ENCODE measurements at regions not wholly inside any gene's neighbourhood (a gene's known extent, or its start where the extent isn't known, plus 50 kb on each side); places are given as distances from the start of the nearest gene placed in this dataset.

DNA sequence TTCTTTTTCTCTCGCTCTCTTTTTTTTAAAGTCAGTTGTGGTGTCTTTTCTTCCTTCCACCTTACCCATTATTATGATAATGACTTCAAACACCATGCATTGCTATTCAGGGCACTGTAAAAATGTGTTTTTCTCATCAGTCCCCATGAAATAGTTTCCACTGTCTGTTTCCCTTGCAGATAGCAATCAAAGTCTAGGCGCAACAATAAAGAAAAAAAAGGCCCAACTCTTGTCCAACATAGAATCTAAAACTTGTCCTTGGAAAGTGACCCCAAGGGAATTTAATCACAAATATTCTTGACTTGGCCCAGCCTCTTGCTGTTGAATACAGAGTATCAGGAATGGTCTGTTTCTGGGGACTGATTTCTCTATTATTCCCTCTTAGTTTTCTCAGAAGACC lies 382.5 kb downstream of the PLPP3 start:
- no peak for ATAC-seq (ENCODE audit: low FRiP score)

DNA sequence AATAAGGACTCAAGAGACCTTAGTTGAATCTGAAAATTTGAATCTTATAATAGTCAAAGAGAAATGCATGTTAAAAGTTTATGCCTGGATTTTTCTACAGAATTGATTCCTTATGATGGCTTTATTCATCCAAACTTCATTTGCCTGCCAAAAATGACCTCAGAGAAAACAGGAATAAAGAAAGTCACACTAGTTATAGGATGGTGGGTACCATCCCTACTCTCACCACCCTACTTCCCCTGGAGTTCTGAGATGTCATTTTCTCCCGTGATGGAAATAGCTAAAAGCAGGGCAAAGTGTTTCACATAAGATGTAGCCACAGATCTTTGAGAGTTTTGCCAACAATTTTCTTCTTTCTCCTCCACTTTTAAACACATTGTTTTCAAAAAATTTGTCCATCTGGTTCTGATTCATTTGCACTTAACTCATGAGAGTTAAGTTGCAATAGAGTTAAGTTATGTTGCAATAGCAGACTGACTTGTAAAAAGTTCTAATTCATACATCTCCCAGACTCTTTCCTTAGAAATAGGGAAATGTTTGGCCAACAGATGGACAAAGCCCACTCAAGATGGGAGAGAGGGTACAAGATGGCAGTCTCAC lies 384.6 kb downstream of the PLPP3 start:
- no peak for ATAC-seq (ENCODE audit: low FRiP score)
- DNase-seq, result no peak
- no peaks in the 10 kb centered on the region for H3K9me3 ChIP-seq (ENCODE audit: control insufficient read depth, low read length)
- no peak overlapping the region for H3K4me3 ChIP-seq (ENCODE audit: low read length in 2 of 2)
- H3K4me1 ChIP-seq (ENCODE audit: control insufficient read depth in 1 of 2, insufficient read depth in 2 of 2, low read length in 2 of 2), result peaks cover 1 to 4% of the 10 kb centered on the region in 2 donors
- no peak overlapping the region for H3K27ac ChIP-seq (ENCODE audit: low read depth in 1 of 2, low read length in 2 of 2)
- peaks cover 0 to 2% of the 10 kb centered on the region in 2 donors for H3K27me3 ChIP-seq (ENCODE audit: control insufficient read depth in 1 of 2, insufficient read depth in 2 of 2, low read length in 1 of 2)
- 90 to 93% methylated on average over 1 of the region's 1 CpG for WGBS, 2 donors
- no peaks in the 10 kb centered on the region for H3K36me3 ChIP-seq (ENCODE audit: control insufficient read depth in 1 of 2, insufficient read depth in 2 of 2, low read length in 1 of 2)
- intact Hi-C loops (cut with DNase I), result no loop called here

More for the DNA sequence above, 382.5 kb downstream of the PLPP3 start:
- H3K27ac ChIP-seq (ENCODE audit: low read depth in 1 of 2, low read length in 2 of 2), result no peak overlapping the region
- peaks cover 0 to 2% of the 10 kb centered on the region in 2 donors for H3K27me3 ChIP-seq (ENCODE audit: control insufficient read depth in 1 of 2, insufficient read depth in 2 of 2, low read length in 1 of 2)
- no peak for DNase-seq
- H3K4me3 ChIP-seq (ENCODE audit: low read length in 2 of 2), result no peak overlapping the region
- intact Hi-C loops (cut with DNase I), result no loop called here
- H3K9me3 ChIP-seq (ENCODE audit: control insufficient read depth, low read length), result no peaks in the 10 kb centered on the region
- WGBS, 2 donors, result 52 to 57% methylated on average over 2 of the region's 2 CpGs
- no peaks in the 10 kb centered on the region for H3K36me3 ChIP-seq (ENCODE audit: control insufficient read depth in 1 of 2, insufficient read depth in 2 of 2, low read length in 1 of 2)
- peaks cover 1 to 4% of the 10 kb centered on the region in 2 donors for H3K4me1 ChIP-seq (ENCODE audit: control insufficient read depth in 1 of 2, insufficient read depth in 2 of 2, low read length in 2 of 2)

- DNase-seq, result no peak
- no peak for ATAC-seq (ENCODE audit: low FRiP score)
- Histone ChIP-seq H3K4me1 (ENCODE audit: control insufficient read depth in 1 of 2, insufficient read depth in 2 of 2, low read length in 2 of 2) (peaks cover 1 to 4% of the 10 kb centered on the region in 2 donors), H3K4me3 (ENCODE audit: low read length in 2 of 2) (no peak overlapping the region), H3K27me3 (ENCODE audit: control insufficient read depth in 1 of 2, insufficient read depth in 2 of 2, low read length in 1 of 2) (peaks cover 0 to 2% of the 10 kb centered on the region in 2 donors), H3K27ac (ENCODE audit: low read depth in 1 of 2, low read length in 2 of 2) (no peak overlapping the region), H3K36me3 (ENCODE audit: control insufficient read depth in 1 of 2, insufficient read depth in 2 of 2, low read length in 1 of 2) (no peaks in the 10 kb centered on the region), H3K9me3 (ENCODE audit: control insufficient read depth, low read length) (no peaks in the 10 kb centered on the region)
- intact Hi-C loops (cut with DNase I), result no loop called here
- 94 to 100% methylated on average over 1 of the region's 1 CpG for WGBS, 2 donors
Measured at GRCh38 chr1:56193656-56194055, 385.7 kb downstream of the PLPP3 start.

- DNase-seq (no peak), ATAC-seq (ENCODE audit: low FRiP score) (no peak)
- no peaks in the 10 kb centered on the region for H3K36me3 ChIP-seq (ENCODE audit: control insufficient read depth in 1 of 2, insufficient read depth in 2 of 2, low read length in 1 of 2)
- intact Hi-C loops (cut with DNase I), result no loop called here
- no peaks in the 10 kb centered on the region for H3K27me3 ChIP-seq (ENCODE audit: control insufficient read depth in 1 of 2, insufficient read depth in 2 of 2, low read length in 1 of 2)
- H3K9me3 ChIP-seq (ENCODE audit: control insufficient read depth, low read length), result no peaks in the 10 kb centered on the region
- H3K4me1 ChIP-seq (ENCODE audit: control insufficient read depth in 1 of 2, insufficient read depth in 2 of 2, low read length in 2 of 2), result no peaks in the 10 kb centered on the region
- H3K4me3 ChIP-seq (ENCODE audit: low read length in 2 of 2), result no peak overlapping the region
- 30 to 44% methylated on average over 4 of the region's 4 CpGs for WGBS, 2 donors
- no peak overlapping the region for H3K27ac ChIP-seq (ENCODE audit: low read depth in 1 of 2, low read length in 2 of 2)
Measured at GRCh38 chr1:56191369-56191768, 388.0 kb downstream of the PLPP3 start.

- DNase-seq, result no peak
- Histone ChIP-seq H3K4me3 (ENCODE audit: low read length in 2 of 2) (no peak overlapping the region), H3K4me1 (ENCODE audit: control insufficient read depth in 1 of 2, insufficient read depth in 2 of 2, low read length in 2 of 2) (no peaks in the 10 kb centered on the region), H3K27ac (ENCODE audit: low read depth in 1 of 2, low read length in 2 of 2) (no peak overlapping the region), H3K36me3 (ENCODE audit: control insufficient read depth in 1 of 2, insufficient read depth in 2 of 2, low read length in 1 of 2) (no peaks in the 10 kb centered on the region), H3K27me3 (ENCODE audit: control insufficient read depth in 1 of 2, insufficient read depth in 2 of 2, low read length in 1 of 2) (no peaks in the 10 kb centered on the region), H3K9me3 (ENCODE audit: control insufficient read depth, low read length) (no peaks in the 10 kb centered on the region)
- intact Hi-C loops (cut with DNase I), result no loop called here
- 74 to 83% methylated on average over 7 of the region's 7 CpGs for WGBS, 2 donors
- ATAC-seq (ENCODE audit: low FRiP score), result no peak
Measured at GRCh38 chr1:56190806-56191365, 388.5 kb downstream of the PLPP3 start.

- Histone ChIP-seq H3K36me3 (ENCODE audit: control insufficient read depth in 1 of 2, insufficient read depth in 2 of 2, low read length in 1 of 2) (no peaks in the 10 kb centered on the region), H3K4me1 (ENCODE audit: control insufficient read depth in 1 of 2, insufficient read depth in 2 of 2, low read length in 2 of 2) (no peaks in the 10 kb centered on the region), H3K27ac (ENCODE audit: low read depth in 1 of 2, low read length in 2 of 2) (no peak overlapping the region), H3K9me3 (ENCODE audit: control insufficient read depth, low read length) (no peaks in the 10 kb centered on the region), H3K4me3 (ENCODE audit: low read length in 2 of 2) (no peak overlapping the region), H3K27me3 (ENCODE audit: control insufficient read depth in 1 of 2, insufficient read depth in 2 of 2, low read length in 1 of 2) (no peaks in the 10 kb centered on the region)
- no peak for ATAC-seq (ENCODE audit: low FRiP score)
- intact Hi-C loops (cut with DNase I), result no loop called here
- no peak for DNase-seq
- 91 to 92% methylated on average over 11 of the region's 11 CpGs for whole genome bisulfite sequencing, 2 donors
Measured at GRCh38 chr1:56189946-56190805, 389.2 kb downstream of the PLPP3 start.

DNA sequence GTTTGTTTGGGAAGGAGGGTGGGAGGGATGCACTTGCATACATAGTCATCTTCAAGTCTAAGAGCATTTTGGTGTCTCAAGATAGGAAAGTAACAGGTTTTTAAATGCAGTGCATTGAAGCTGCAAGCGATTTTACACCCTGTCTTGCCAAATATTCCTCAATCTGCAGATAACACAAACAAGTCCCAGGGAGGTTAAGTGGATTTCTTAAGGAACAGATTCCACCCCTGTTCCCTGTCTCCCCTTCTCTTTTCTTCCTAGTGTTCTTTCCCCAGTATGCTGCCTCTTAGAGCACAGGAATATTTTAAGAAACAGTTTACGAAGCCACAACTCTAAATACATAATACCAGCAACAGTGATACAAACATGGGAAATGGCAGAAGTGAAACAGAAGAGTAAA lies 389.9 kb downstream of the PLPP3 start:
- intact Hi-C loops (cut with DNase I), result no loop called here

DNA sequence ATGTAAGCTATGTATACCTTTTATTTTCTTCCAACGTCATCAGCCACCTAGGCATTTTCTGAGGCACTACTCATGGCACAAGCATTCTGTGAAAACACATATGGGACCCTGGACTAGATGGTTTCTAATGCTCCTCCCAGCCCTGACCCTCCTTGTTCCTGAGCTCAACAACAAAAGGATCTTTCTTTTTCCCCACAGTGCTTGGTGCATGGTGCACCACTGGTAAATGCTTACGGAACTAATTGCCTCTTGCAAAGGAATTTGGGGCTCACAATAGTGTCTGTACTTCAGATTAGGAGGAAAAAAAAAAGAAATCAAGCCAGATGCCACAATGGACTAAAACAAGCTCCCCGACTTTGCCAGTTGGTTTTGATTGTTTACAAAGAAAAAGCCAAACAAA lies 390.5 kb downstream of the PLPP3 start:
- 85 to 86% methylated on average over 3 of the region's 3 CpGs for WGBS, 2 donors
- Histone ChIP-seq H3K4me3 (ENCODE audit: low read length in 2 of 2) (no peak overlapping the region), H3K4me1 (ENCODE audit: control insufficient read depth in 1 of 2, insufficient read depth in 2 of 2, low read length in 2 of 2) (no peaks in the 10 kb centered on the region), H3K36me3 (ENCODE audit: control insufficient read depth in 1 of 2, insufficient read depth in 2 of 2, low read length in 1 of 2) (no peaks in the 10 kb centered on the region), H3K9me3 (ENCODE audit: control insufficient read depth, low read length) (no peaks in the 10 kb centered on the region), H3K27ac (ENCODE audit: low read depth in 1 of 2, low read length in 2 of 2) (no peak overlapping the region), H3K27me3 (ENCODE audit: control insufficient read depth in 1 of 2, insufficient read depth in 2 of 2, low read length in 1 of 2) (no peaks in the 10 kb centered on the region)
- ATAC-seq (ENCODE audit: low FRiP score) (no peak), DNase-seq (no peak)
- intact Hi-C loops (cut with DNase I), result no loop called here

More for the DNA sequence above, 389.9 kb downstream of the PLPP3 start:
- no peak overlapping the region for H3K4me3 ChIP-seq (ENCODE audit: low read length in 2 of 2)
- ATAC-seq (ENCODE audit: low FRiP score) (no peak), DNase-seq (no peak)
- no peak overlapping the region for H3K27ac ChIP-seq (ENCODE audit: low read depth in 1 of 2, low read length in 2 of 2)
- H3K9me3 ChIP-seq (ENCODE audit: control insufficient read depth, low read length), result no peaks in the 10 kb centered on the region
- no peaks in the 10 kb centered on the region for H3K27me3 ChIP-seq (ENCODE audit: control insufficient read depth in 1 of 2, insufficient read depth in 2 of 2, low read length in 1 of 2)
- no peaks in the 10 kb centered on the region for H3K36me3 ChIP-seq (ENCODE audit: control insufficient read depth in 1 of 2, insufficient read depth in 2 of 2, low read length in 1 of 2)
- H3K4me1 ChIP-seq (ENCODE audit: control insufficient read depth in 1 of 2, insufficient read depth in 2 of 2, low read length in 2 of 2), result no peaks in the 10 kb centered on the region
- WGBS, 2 donors, result 86 to 88% methylated on average over 2 of the region's 2 CpGs

DNA sequence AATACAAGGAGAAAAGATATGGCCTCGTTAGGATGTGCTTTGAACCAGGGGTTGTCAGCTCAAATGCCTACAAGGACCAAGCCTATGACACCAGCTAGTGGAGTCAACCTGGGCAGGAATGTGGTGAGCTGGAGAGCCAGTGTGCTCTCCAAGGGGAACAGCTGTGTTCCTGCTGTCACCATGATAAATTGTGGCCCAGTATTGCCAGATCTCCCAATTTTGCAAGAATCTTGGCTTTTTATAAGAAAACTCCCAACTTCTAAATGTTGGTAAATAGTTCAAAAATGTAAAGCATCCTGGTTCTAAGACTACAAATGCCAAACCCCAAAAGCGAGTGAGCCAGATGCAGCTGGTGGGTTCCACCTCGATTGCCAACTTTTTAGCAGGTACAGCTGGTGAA lies 391.1 kb downstream of the PLPP3 start:
- Histone ChIP-seq H3K27ac (ENCODE audit: low read depth in 1 of 2, low read length in 2 of 2) (no peak overlapping the region), H3K27me3 (ENCODE audit: control insufficient read depth in 1 of 2, insufficient read depth in 2 of 2, low read length in 1 of 2) (no peaks in the 10 kb centered on the region), H3K4me3 (ENCODE audit: low read length in 2 of 2) (no peak overlapping the region), H3K36me3 (ENCODE audit: control insufficient read depth in 1 of 2, insufficient read depth in 2 of 2, low read length in 1 of 2) (no peaks in the 10 kb centered on the region), H3K4me1 (ENCODE audit: control insufficient read depth in 1 of 2, insufficient read depth in 2 of 2, low read length in 2 of 2) (no peaks in the 10 kb centered on the region), H3K9me3 (ENCODE audit: control insufficient read depth, low read length) (no peaks in the 10 kb centered on the region)
- DNase-seq (no peak), ATAC-seq (ENCODE audit: low FRiP score) (no peak)
- 90 to 91% methylated on average over 3 of the region's 3 CpGs for WGBS, 2 donors
- intact Hi-C loops (cut with DNase I), result no loop called here

Data from aorta (tissue), 5 donors.